Mononuclear cell (primary cell): ENCODE measurements at regions not wholly inside any gene's neighbourhood (a gene's known extent, or its start where the extent isn't known, plus 50 kb on each side); places are given as distances from the start of the nearest gene placed in this dataset.

Experiments used
- H3K27me3 ChIP-seq: 2 replicates; pipeline ENCODE4 v1.6.0; 2011; ENCODE audit warnings: low read length, control low read depth; ENCODE audit not compliant: insufficient read depth
- H3K4me1 ChIP-seq: 2 replicates; pipeline ENCODE4 v1.5.1; 2011; ENCODE audit warnings: mild to moderate bottlenecking, low read length, control low read depth; ENCODE audit not compliant: insufficient read depth
- H3K4me3 ChIP-seq: 2 replicates; pipeline ENCODE4 v1.5.1; 2011; ENCODE audit warnings: mild to moderate bottlenecking, low read length, moderate library complexity
- H3K9me3 ChIP-seq: 2 replicates; pipeline ENCODE4 v1.5.1; 2011; ENCODE audit warnings: low read depth, mild to moderate bottlenecking, control low read depth, low read length

GRCh38 chr9:80554301-80554700 lies 982.5 kb downstream of the TLE4 start:
- Histone ChIP-seq H3K9me3 (no peaks in the 10 kb centered on the region), H3K4me3 (no peak overlapping the region), H3K4me1 (no peaks in the 10 kb centered on the region), H3K27me3 (no peaks in the 10 kb centered on the region)

GRCh38 chr9:80552931-80553330 lies 981.2 kb downstream of the TLE4 start:
- H3K27me3 ChIP-seq = no peaks in the 10 kb centered on the region
- H3K9me3 ChIP-seq = no peaks in the 10 kb centered on the region
- H3K4me1 ChIP-seq = no peaks in the 10 kb centered on the region
- H3K4me3 ChIP-seq = no peak overlapping the region

- H3K4me1 ChIP-seq = no peaks in the 10 kb centered on the region
- H3K9me3 ChIP-seq = no peaks in the 10 kb centered on the region
- no peak overlapping the region for H3K4me3 ChIP-seq
- no peaks in the 10 kb centered on the region for H3K27me3 ChIP-seq
Observed at GRCh38 chr9:80550181-80550580, 978.4 kb downstream of the TLE4 start.

GRCh38 chr9:80547613-80548012 lies 975.8 kb downstream of the TLE4 start:
- H3K4me3 ChIP-seq = no peak overlapping the region

GRCh38 chr9:80540387-80540786 lies 968.6 kb downstream of the TLE4 start:
- Histone ChIP-seq H3K4me3 (no peak overlapping the region), H3K27me3 (no peaks in the 10 kb centered on the region), H3K9me3 (no peaks in the 10 kb centered on the region), H3K4me1 (no peaks in the 10 kb centered on the region)

More at GRCh38 chr9:80547613-80548012, 975.8 kb downstream of the TLE4 start:
- no peaks in the 10 kb centered on the region for H3K27me3 ChIP-seq
- no peaks in the 10 kb centered on the region for H3K4me1 ChIP-seq
- H3K9me3 ChIP-seq = no peaks in the 10 kb centered on the region

- H3K4me3 ChIP-seq = no peak overlapping the region
- no peaks in the 10 kb centered on the region for H3K9me3 ChIP-seq
- H3K27me3 ChIP-seq = no peaks in the 10 kb centered on the region
- H3K4me1 ChIP-seq = no peaks in the 10 kb centered on the region
Observed at GRCh38 chr9:80538976-80539375, 967.2 kb downstream of the TLE4 start.

GRCh38 chr9:80522465-80522864 lies 950.7 kb downstream of the TLE4 start:
- H3K27me3 ChIP-seq = no peaks in the 10 kb centered on the region
- no peaks in the 10 kb centered on the region for H3K4me1 ChIP-seq
- H3K9me3 ChIP-seq = peaks cover 4% of the 10 kb centered on the region
- H3K4me3 ChIP-seq = no peak overlapping the region

GRCh38 chr9:80521151-80521550 lies 949.4 kb downstream of the TLE4 start:
- Histone ChIP-seq H3K4me3 (no peak overlapping the region), H3K9me3 (peaks cover 4% of the 10 kb centered on the region), H3K4me1 (no peaks in the 10 kb centered on the region), H3K27me3 (no peaks in the 10 kb centered on the region)

GRCh38 chr9:80520231-80520630 lies 948.5 kb downstream of the TLE4 start:
- H3K4me3 ChIP-seq = no peak overlapping the region
- no peaks in the 10 kb centered on the region for H3K27me3 ChIP-seq
- peaks cover 4% of the 10 kb centered on the region for H3K9me3 ChIP-seq
- no peaks in the 10 kb centered on the region for H3K4me1 ChIP-seq

GRCh38 chr9:80518441-80518840 lies 946.7 kb downstream of the TLE4 start:
- Histone ChIP-seq H3K4me3 (no peak overlapping the region), H3K4me1 (no peaks in the 10 kb centered on the region), H3K9me3 (peaks cover 4% of the 10 kb centered on the region), H3K27me3 (no peaks in the 10 kb centered on the region)

- Histone ChIP-seq H3K27me3 (no peaks in the 10 kb centered on the region), H3K4me1 (no peaks in the 10 kb centered on the region), H3K4me3 (no peak overlapping the region), H3K9me3 (peaks cover 4% of the 10 kb centered on the region)
Observed at GRCh38 chr9:80516679-80517078, 944.9 kb downstream of the TLE4 start.

GRCh38 chr9:80509358-80509757 lies 937.6 kb downstream of the TLE4 start:
- no peaks in the 10 kb centered on the region for H3K9me3 ChIP-seq
- H3K4me3 ChIP-seq = no peak overlapping the region
- H3K27me3 ChIP-seq = no peaks in the 10 kb centered on the region
- no peaks in the 10 kb centered on the region for H3K4me1 ChIP-seq

- Histone ChIP-seq H3K9me3 (no peaks in the 10 kb centered on the region), H3K4me3 (no peak overlapping the region), H3K27me3 (no peaks in the 10 kb centered on the region), H3K4me1 (no peaks in the 10 kb centered on the region)
Observed at GRCh38 chr9:80507611-80508010, 935.8 kb downstream of the TLE4 start.

- H3K27me3 ChIP-seq = no peaks in the 10 kb centered on the region
- no peaks in the 10 kb centered on the region for H3K4me1 ChIP-seq
- no peak overlapping the region for H3K4me3 ChIP-seq
- H3K9me3 ChIP-seq = no peaks in the 10 kb centered on the region
Observed at GRCh38 chr9:80504601-80505230, 933.0 kb downstream of the TLE4 start.

GRCh38 chr9:80503671-80504281 lies 932.0 kb downstream of the TLE4 start:
- Histone ChIP-seq H3K4me1 (no peaks in the 10 kb centered on the region), H3K4me3 (no peak overlapping the region), H3K27me3 (no peaks in the 10 kb centered on the region), H3K9me3 (no peaks in the 10 kb centered on the region)

- H3K9me3 ChIP-seq = no peaks in the 10 kb centered on the region
- H3K27me3 ChIP-seq = no peaks in the 10 kb centered on the region
- no peaks in the 10 kb centered on the region for H3K4me1 ChIP-seq
- no peak overlapping the region for H3K4me3 ChIP-seq
Observed at GRCh38 chr9:80502306-80502705, 930.5 kb downstream of the TLE4 start.
